Tibial artery (tissue), 4 donors: ENCODE measurements at regions not wholly inside any gene's neighbourhood (a gene's known extent, or its start where the extent isn't known, plus 50 kb on each side); places are given as distances from the start of the nearest gene placed in this dataset.

Experiments used
- DNase-seq, 2 donors: peaks; one replicate each; pipeline ENCODE4 v3.0.0-alpha.2; 2019
- H3K27ac ChIP-seq, 2 donors: fragments of 200-600 bp; sonication (generic) in 1 of 2; 1 replicate in 1 of 2; 2 replicates in 1 of 2; pipeline ENCODE4 v1.5.1; 2018 to 2019; ENCODE audit warnings: mild to moderate bottlenecking in 1 of 2
- H3K27me3 ChIP-seq, 2 donors: fragments of 200-600 bp; sonication (generic) in 1 of 2; one replicate each; pipeline versions ENCODE4 v1.5.1 to v1.6.0; 2016 to 2019
- H3K36me3 ChIP-seq, 3 donors: fragments of 200-600 bp; sonication (generic) in 2 of 3; one replicate each; pipeline ENCODE4 v1.5.1; 2016 to 2019; ENCODE audit warnings: mild to moderate bottlenecking in 2 of 3
- H3K4me1 ChIP-seq, 4 donors: fragments of 200-600 bp; sonication (generic) in 2 of 4; 1 replicate in 3 of 4; 2 replicates in 1 of 4; pipeline ENCODE4 v1.5.1; 2016 to 2019
- H3K4me3 ChIP-seq, 2 donors: fragments of 200-600 bp; sonication (generic) in 1 of 2; 1 replicate in 1 of 2; 2 replicates in 1 of 2; pipeline ENCODE4 v1.5.1; 2018 to 2019; ENCODE audit warnings: mild to moderate bottlenecking in 2 of 2
- H3K9me3 ChIP-seq, 3 donors: fragments of 200-600 bp; sonication (generic) in 1 of 3; one replicate each; pipeline ENCODE4 v1.5.1; 2016 to 2019
- intact Hi-C: fragments of 100-400 bp; cut with DNase I; formaldehyde crosslinking; loops from one replicate; pipeline ENCODE4 v1.15.0; 2023; ENCODE audit warnings: low total_unique reads
- TF ChIP-seq, protein P1 (sequence below), 2 experiments: fragments of 200-600 bp in 1 of 2; fragments of 450-650 bp in 1 of 2; IDR thresholded peaks; one replicate each; pipeline ENCODE4 v1.5.1; 2017 to 2019; ENCODE audit warnings: antibody characterized with exemption in 2 of 2, mild to moderate bottlenecking in 1 of 2, moderate library complexity in 1 of 2

DNA sequence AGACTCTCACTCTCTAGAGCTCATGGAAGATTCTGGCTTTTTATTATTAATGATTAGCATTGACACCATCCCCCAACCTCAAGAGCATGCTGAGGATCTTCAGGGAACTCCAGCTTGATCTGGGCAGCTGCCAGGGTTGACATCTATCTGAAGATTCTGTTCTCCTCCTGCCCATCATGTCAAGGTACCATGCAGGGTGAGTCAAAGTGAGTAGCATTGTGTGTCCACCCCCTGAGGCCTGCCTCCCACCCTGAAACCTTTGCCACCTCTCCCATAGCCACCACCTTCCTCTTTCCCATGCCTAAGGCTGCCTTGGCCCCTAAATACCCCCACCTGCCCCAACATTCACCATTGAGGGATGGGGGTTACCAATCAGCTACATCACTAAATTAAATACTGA, 70.1 kb upstream of the SLCO3A1 start:
- TF ChIP-seq, protein P1, sequence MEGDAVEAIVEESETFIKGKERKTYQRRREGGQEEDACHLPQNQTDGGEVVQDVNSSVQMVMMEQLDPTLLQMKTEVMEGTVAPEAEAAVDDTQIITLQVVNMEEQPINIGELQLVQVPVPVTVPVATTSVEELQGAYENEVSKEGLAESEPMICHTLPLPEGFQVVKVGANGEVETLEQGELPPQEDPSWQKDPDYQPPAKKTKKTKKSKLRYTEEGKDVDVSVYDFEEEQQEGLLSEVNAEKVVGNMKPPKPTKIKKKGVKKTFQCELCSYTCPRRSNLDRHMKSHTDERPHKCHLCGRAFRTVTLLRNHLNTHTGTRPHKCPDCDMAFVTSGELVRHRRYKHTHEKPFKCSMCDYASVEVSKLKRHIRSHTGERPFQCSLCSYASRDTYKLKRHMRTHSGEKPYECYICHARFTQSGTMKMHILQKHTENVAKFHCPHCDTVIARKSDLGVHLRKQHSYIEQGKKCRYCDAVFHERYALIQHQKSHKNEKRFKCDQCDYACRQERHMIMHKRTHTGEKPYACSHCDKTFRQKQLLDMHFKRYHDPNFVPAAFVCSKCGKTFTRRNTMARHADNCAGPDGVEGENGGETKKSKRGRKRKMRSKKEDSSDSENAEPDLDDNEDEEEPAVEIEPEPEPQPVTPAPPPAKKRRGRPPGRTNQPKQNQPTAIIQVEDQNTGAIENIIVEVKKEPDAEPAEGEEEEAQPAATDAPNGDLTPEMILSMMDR (IDR thresholded peaks at IDR 0.05): no peak
- Histone ChIP-seq H3K36me3 (no peaks in the 10 kb centered on the region), H3K4me1 (no peaks in the 10 kb centered on the region), H3K4me3 (no peak overlapping the region), H3K27me3 (peaks cover 0 to 8% of the 10 kb centered on the region in 2 donors), H3K27ac (no peak overlapping the region), H3K9me3 (no peaks in the 10 kb centered on the region)
- intact Hi-C loops: no loop called here
- no peak for DNase-seq

DNA sequence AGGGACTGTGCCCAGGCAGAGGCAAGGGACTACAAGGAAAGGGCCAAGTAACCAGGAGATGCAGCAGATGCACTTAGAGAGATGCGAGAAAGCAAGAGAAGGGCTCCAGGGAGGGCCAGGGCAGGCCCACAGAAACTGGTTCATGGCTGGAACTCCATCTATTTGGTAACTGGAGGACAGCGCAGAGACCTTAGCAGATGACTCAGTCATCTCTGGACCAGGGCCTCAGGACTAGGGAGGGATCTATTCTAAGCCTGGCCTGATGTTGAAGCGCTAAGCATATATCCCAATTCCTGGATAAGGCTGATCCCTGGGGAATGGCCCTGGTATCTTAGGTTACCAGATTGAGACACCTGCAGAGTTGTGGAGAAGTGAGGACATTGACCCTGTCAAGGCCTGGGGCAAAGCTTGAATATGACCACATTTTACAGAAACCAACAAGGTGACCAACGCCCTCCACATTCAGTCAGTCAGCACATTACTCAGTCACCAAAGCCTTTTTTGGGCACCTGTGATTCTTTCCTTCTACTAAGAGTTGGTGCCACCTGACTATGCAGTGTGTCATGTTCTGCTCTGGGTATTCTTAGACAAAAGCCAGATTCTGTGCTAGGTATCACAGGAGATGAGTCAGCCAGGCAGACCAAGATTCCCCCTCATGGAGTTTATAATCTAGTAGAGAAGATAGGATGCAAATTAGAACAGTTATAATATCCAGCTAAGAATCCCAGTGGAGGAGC, 68.4 kb upstream of the SLCO3A1 start:
- H3K4me3 ChIP-seq: no peak overlapping the region
- TF ChIP-seq, protein P1 (IDR thresholded peaks at IDR 0.05): no peak
- H3K27me3 ChIP-seq: peaks cover 0 to 4% of the 10 kb centered on the region in 2 donors
- no peak for DNase-seq
- H3K4me1 ChIP-seq: no peaks in the 10 kb centered on the region
- H3K36me3 ChIP-seq: no peaks in the 10 kb centered on the region
- intact Hi-C loops: no loop called here
- no peaks in the 10 kb centered on the region for H3K9me3 ChIP-seq
- H3K27ac ChIP-seq: no peak overlapping the region

DNA sequence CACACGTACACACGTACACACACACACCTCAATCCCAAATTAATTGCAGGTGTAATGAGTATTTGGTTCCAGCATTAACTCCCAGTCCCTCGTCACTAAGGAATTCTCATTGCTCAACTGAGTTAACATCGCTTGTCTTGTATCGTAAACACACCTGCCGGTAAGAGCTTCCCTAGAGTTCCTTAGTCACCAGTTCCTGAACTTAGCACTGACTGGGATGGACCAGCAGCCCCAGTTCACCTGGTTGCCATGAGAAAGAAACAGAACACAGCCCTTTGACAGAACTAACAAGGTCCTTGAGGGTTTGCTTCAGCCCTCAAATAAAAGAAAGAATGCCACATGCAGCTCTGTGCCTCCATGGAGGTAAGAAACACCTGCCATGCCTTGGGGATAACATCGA, 66.3 kb upstream of the SLCO3A1 start:
- Histone ChIP-seq H3K27ac (no peak overlapping the region), H3K4me1 (no peaks in the 10 kb centered on the region), H3K36me3 (no peaks in the 10 kb centered on the region), H3K9me3 (no peaks in the 10 kb centered on the region), H3K27me3 (peaks cover 0 to 3% of the 10 kb centered on the region in 2 donors), H3K4me3 (no peak overlapping the region)
- intact Hi-C loops: no loop called here
- TF ChIP-seq, protein P1 (IDR thresholded peaks at IDR 0.05): no peak
- no peak for DNase-seq

DNA sequence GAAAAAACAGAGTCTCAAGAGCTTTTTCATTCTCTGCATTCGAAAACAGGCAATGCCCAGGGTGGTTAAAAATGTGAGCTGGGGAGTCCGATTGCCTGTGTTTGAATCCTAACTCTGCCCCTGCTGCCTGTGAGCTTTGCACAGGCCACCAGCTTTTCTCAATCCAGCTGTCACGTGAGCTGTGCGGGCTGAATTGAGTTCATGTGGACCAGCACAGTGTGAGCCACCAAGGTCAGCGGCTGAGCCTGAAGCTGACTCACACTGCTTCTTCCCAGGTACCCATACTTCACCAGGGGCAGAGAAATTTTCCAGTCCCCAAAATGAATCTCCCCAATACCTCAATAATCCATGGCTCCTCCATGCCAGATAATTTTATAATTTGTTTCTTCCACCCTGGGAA, 64.4 kb upstream of the SLCO3A1 start:
- H3K9me3 ChIP-seq: no peaks in the 10 kb centered on the region
- intact Hi-C loops: no loop called here
- H3K4me3 ChIP-seq: no peak overlapping the region
- TF ChIP-seq, protein P1 (IDR thresholded peaks at IDR 0.05): no peak
- no peak for DNase-seq
- H3K4me1 ChIP-seq: no peaks in the 10 kb centered on the region
- H3K27me3 ChIP-seq: no peaks in the 10 kb centered on the region
- no peak overlapping the region for H3K27ac ChIP-seq
- no peaks in the 10 kb centered on the region for H3K36me3 ChIP-seq

DNA sequence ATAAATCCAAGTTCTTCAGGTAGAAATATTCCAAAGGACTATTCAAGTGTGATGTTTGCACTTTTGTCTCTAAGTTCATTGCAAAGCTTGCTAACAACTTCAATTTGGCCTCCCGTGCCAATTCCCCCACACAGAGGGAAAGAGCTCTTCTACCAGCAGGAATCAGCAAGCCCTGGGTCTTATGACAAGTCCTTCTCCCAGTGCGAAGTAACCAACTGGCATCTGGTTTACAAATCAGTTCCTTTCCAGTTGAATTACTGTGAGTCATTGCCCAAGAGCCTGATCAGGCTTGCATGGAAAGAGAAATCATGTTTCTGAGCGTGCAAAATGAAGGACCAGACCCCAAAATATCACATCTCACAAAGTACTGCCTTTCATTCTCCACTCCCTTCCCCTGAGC, 62.7 kb upstream of the SLCO3A1 start:
- Histone ChIP-seq H3K9me3 (no peaks in the 10 kb centered on the region), H3K4me3 (no peak overlapping the region), H3K36me3 (no peaks in the 10 kb centered on the region), H3K4me1 (no peaks in the 10 kb centered on the region), H3K27me3 (no peaks in the 10 kb centered on the region), H3K27ac (no peak overlapping the region)
- intact Hi-C loops: no loop called here
- peak in 1 of 2 donors; percentile 42 for DNase-seq
- TF ChIP-seq, protein P1 (IDR thresholded peaks at IDR 0.05): no peak
